GM23338 (cell line): ENCODE measurements at regions not wholly inside any gene's neighbourhood (a gene's known extent, or its start where the extent isn't known, plus 50 kb on each side); places are given as distances from the start of the nearest gene placed in this dataset.

Experiments used
- ATAC-seq: fragments of 200-7000 bp; cut with Tn5 transposase; 3 replicates; pipeline ENCODE4 v1.9.1; 2020
- DNase-seq: peaks from one replicate; pipeline ENCODE4 v3.0.0-alpha.2; 2015; ENCODE audit warnings: low spot score
- H2AFZ ChIP-seq: fragments of 200-600 bp; sonication (generic); 2 replicates; pipeline ENCODE4 v1.8.0; 2016; ENCODE audit warnings: antibody characterized with exemption, mild to moderate bottlenecking, moderate library complexity
- H3F3A ChIP-seq: fragments of 200-600 bp; sonication (generic); replicated peaks from 2 replicates; pipeline ENCODE4 v1.8.0; 2017; ENCODE audit warnings: antibody characterized with exemption, mixed run types, low read depth
- H3K27ac ChIP-seq: fragments of 200-600 bp; sonication (generic); 2 replicates; pipeline ENCODE4 v1.6.1; 2016; ENCODE audit warnings: low read depth
- H3K27me3 ChIP-seq: fragments of 200-600 bp; sonication (generic); 2 replicates; pipeline ENCODE4 v1.8.0; 2016; ENCODE audit warnings: mild to moderate bottlenecking, mixed run types, moderate library complexity; ENCODE audit not compliant: insufficient read depth
- H3K36me3 ChIP-seq: fragments of 200-600 bp; sonication (generic); 2 replicates; pipeline ENCODE4 v1.8.0; 2016; ENCODE audit warnings: mild to moderate bottlenecking; ENCODE audit not compliant: insufficient read depth
- H3K4me1 ChIP-seq: fragments of 200-600 bp; sonication (generic); 2 replicates; pipeline ENCODE4 v1.8.0; 2016; ENCODE audit warnings: mild to moderate bottlenecking, moderate library complexity; ENCODE audit not compliant: insufficient read depth
- H3K4me2 ChIP-seq: fragments of 200-600 bp; sonication (generic); 2 replicates; pipeline ENCODE4 v1.7.1; 2017; ENCODE audit warnings: mixed run types
- H3K4me3 ChIP-seq: fragments of 200-600 bp; sonication (generic); 2 replicates; pipeline ENCODE4 v1.6.1; 2016; ENCODE audit warnings: mixed run types
- H3K79me2 ChIP-seq: fragments of 200-600 bp; sonication (generic); replicated peaks from 2 replicates; pipeline ENCODE4 v1.8.0; 2017; ENCODE audit warnings: mild to moderate bottlenecking; ENCODE audit not compliant: insufficient read depth
- H3K9me2 ChIP-seq: fragments of 200-600 bp; sonication (generic); 2 replicates; pipeline ENCODE4 v1.8.0; 2017; ENCODE audit not compliant: insufficient read depth
- H4K20me1 ChIP-seq: fragments of 200-600 bp; sonication (generic); replicated peaks from 2 replicates; pipeline ENCODE4 v1.8.0; 2017; ENCODE audit warnings: mild to moderate bottlenecking; ENCODE audit not compliant: insufficient read depth
- H3K27ac Mint-ChIP-seq: 2 replicates; pipeline ENCODE4 v1.8.0; 2020; ENCODE audit warnings: inconsistent platforms, mild to moderate bottlenecking, moderate library complexity, mixed read lengths
- H3K27me3 Mint-ChIP-seq: 3 replicates; pipeline ENCODE4 v1.8.0; 2022; ENCODE audit warnings: low read depth, mild to moderate bottlenecking, moderate library complexity, mixed read lengths, inconsistent platforms; ENCODE audit not compliant: insufficient read depth, poor library complexity
- H3K36me3 Mint-ChIP-seq: 3 replicates; pipeline ENCODE4 v1.8.0; 2021; ENCODE audit warnings: low read depth, mild to moderate bottlenecking, inconsistent platforms, moderate library complexity, mixed read lengths
- H3K4me1 Mint-ChIP-seq: 3 replicates; pipeline ENCODE4 v1.8.0; 2020; ENCODE audit warnings: mild to moderate bottlenecking, inconsistent platforms, mixed read lengths
- H3K4me3 Mint-ChIP-seq: 3 replicates; pipeline ENCODE4 v1.8.0; 2021; ENCODE audit warnings: moderate library complexity, mild to moderate bottlenecking, inconsistent platforms, mixed read lengths
- H3K9me3 Mint-ChIP-seq: 3 replicates; pipeline ENCODE4 v1.8.0; 2020; ENCODE audit warnings: moderate library complexity, mild to moderate bottlenecking, inconsistent platforms, mixed read lengths
- CREB1 ChIP-seq: fragments of 250-450 bp; sonication (Bioruptor Pico); IDR thresholded peaks from 2 replicates; pipeline ENCODE4 v1.5.0; 2020; ENCODE audit warnings: low read depth, mild to moderate bottlenecking, moderate library complexity
- ETS1 ChIP-seq: IDR thresholded peaks from 2 replicates; pipeline ENCODE4 v1.6.1; 2016; ENCODE audit warnings: antibody characterized with exemption
- EZH2 ChIP-seq: fragments of 200-600 bp; sonication (generic); IDR thresholded peaks from one replicate; pipeline ENCODE4 v1.8.0; 2017; ENCODE audit warnings: antibody characterized with exemption, mild to moderate bottlenecking, low read depth; ENCODE audit not compliant: unreplicated experiment
- JUNB ChIP-seq: IDR thresholded peaks from one replicate; pipeline ENCODE4 v1.6.1; 2016; ENCODE audit warnings: antibody characterized with exemption; ENCODE audit not compliant: unreplicated experiment
- NANOG ChIP-seq: IDR thresholded peaks from 2 replicates; pipeline ENCODE4 v1.6.1; 2016; ENCODE audit warnings: antibody characterized with exemption, borderline replicate concordance
- POLR2AphosphoS5 ChIP-seq: IDR thresholded peaks from 2 replicates; pipeline ENCODE4 v1.6.1; 2016; ENCODE audit warnings: antibody characterized with exemption, low read depth
- STAT1 ChIP-seq: IDR thresholded peaks from one replicate; pipeline ENCODE4 v1.6.1; 2016; ENCODE audit warnings: antibody characterized with exemption; ENCODE audit not compliant: unreplicated experiment
- ZNF114 ChIP-seq: fragments of 250-450 bp; sonication (Bioruptor Pico); IDR thresholded peaks from 2 replicates; pipeline ENCODE4 v1.5.0; 2020; ENCODE audit warnings: mild to moderate bottlenecking, moderate library complexity
- ZNF462 ChIP-seq: fragments of 250-450 bp; sonication (Bioruptor Pico); IDR thresholded peaks from 2 replicates; pipeline ENCODE4 v1.5.0; 2020; ENCODE audit warnings: mild to moderate bottlenecking, moderate library complexity
- TF ChIP-seq, protein P1 (sequence below), 2 experiments: fragments of 200-600 bp in 1 of 2; sonication (generic) in 1 of 2; conservative IDR thresholded peaks; 2 replicates each; pipeline versions ENCODE4 v1.5.1 to v1.6.1; 2016 to 2017; ENCODE audit warnings: antibody characterized with exemption in 2 of 2, low read depth in 2 of 2, mild to moderate bottlenecking in 2 of 2, moderate library complexity in 1 of 2

- TF ChIP-seq ZNF462 (CRISPR knock-in tag), result no peak
- no peak for TF ChIP-seq EZH2
- no peak for TF ChIP-seq POLR2AphosphoS5
- no peak for TF ChIP-seq NANOG
- no peak for TF ChIP-seq CREB1 (CRISPR knock-in tag)
- TF ChIP-seq JUNB, result no peak
- TF ChIP-seq STAT1, result no peak
- TF ChIP-seq ETS1, result no peak
These were observed 391.4 kb upstream of the AKR1E2 start (continued) for GRCh38 chr10:4434516-4435071.

DNA sequence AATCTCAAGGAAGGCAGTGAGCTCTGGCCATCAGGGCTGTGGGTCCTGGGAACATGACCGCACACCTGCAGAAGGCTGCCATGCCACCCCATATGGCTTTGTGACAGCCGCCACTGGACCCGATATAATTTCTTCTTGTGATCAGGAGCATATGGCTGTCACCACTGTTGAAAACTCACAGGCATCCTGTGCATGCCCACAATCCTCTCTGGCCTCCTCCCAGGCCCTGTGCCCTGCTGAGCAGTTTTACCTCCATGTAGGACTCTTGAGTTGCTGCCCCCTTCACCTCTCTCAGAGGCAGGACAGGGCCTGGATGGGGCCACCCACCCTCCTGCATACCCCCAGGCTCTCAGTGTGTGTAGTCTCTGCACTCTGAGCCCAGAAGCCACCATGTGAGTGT lies 391.9 kb upstream of the AKR1E2 start:
- Histone ChIP-seq H3K4me2 (no peak overlapping the region), H3K9me2 (no peaks in the 10 kb centered on the region), H4K20me1 (no peaks in the 10 kb centered on the region), H3K4me3 (no peak overlapping the region), H3K27me3 (no peaks in the 10 kb centered on the region), H3K36me3 (no peaks in the 10 kb centered on the region), H3K4me1 (no peaks in the 10 kb centered on the region), H3F3A (no peaks in the 10 kb centered on the region), H2AFZ (no peak overlapping the region), H3K79me2 (no peaks in the 10 kb centered on the region), H3K27ac (no peak overlapping the region)
- H3K9me3 Mint-ChIP-seq, result no peaks in the 10 kb centered on the region
- no peak overlapping the region for H3K4me3 Mint-ChIP-seq
- DNase-seq (no peak), ATAC-seq (no peak)
- H3K27ac Mint-ChIP-seq, result no peak overlapping the region
- H3K4me1 Mint-ChIP-seq, result no peaks in the 10 kb centered on the region
- peaks cover 6% of the 10 kb centered on the region for H3K27me3 Mint-ChIP-seq
- H3K36me3 Mint-ChIP-seq, result no peaks in the 10 kb centered on the region
- TF ChIP-seq ZNF114 (CRISPR knock-in tag) (no peak), CREB1 (CRISPR knock-in tag) (no peak)
- TF ChIP-seq, protein P1, sequence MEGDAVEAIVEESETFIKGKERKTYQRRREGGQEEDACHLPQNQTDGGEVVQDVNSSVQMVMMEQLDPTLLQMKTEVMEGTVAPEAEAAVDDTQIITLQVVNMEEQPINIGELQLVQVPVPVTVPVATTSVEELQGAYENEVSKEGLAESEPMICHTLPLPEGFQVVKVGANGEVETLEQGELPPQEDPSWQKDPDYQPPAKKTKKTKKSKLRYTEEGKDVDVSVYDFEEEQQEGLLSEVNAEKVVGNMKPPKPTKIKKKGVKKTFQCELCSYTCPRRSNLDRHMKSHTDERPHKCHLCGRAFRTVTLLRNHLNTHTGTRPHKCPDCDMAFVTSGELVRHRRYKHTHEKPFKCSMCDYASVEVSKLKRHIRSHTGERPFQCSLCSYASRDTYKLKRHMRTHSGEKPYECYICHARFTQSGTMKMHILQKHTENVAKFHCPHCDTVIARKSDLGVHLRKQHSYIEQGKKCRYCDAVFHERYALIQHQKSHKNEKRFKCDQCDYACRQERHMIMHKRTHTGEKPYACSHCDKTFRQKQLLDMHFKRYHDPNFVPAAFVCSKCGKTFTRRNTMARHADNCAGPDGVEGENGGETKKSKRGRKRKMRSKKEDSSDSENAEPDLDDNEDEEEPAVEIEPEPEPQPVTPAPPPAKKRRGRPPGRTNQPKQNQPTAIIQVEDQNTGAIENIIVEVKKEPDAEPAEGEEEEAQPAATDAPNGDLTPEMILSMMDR (conservative IDR thresholded peaks at IDR 0.05; ENCODE audit: low read depth in 2 of 2), result no peak
